GM23338 (cell line): ENCODE measurements at regions not wholly inside any gene's neighbourhood (a gene's known extent, or its start where the extent isn't known, plus 50 kb on each side); places are given as distances from the start of the nearest gene placed in this dataset.

ENCODE experiments used
- ATAC-seq: fragments of 200-7000 bp; cut with Tn5 transposase; 3 replicates; pipeline ENCODE4 v1.9.1; 2020
- DNase-seq: peaks from one replicate; pipeline ENCODE4 v3.0.0-alpha.2; 2015; ENCODE audit warnings: low spot score
- H2AFZ ChIP-seq: fragments of 200-600 bp; sonication (generic); 2 replicates; pipeline ENCODE4 v1.8.0; 2016; ENCODE audit warnings: antibody characterized with exemption, mild to moderate bottlenecking, moderate library complexity
- H3F3A ChIP-seq: fragments of 200-600 bp; sonication (generic); replicated peaks from 2 replicates; pipeline ENCODE4 v1.8.0; 2017; ENCODE audit warnings: antibody characterized with exemption, mixed run types, low read depth
- H3K27ac ChIP-seq: fragments of 200-600 bp; sonication (generic); 2 replicates; pipeline ENCODE4 v1.6.1; 2016; ENCODE audit warnings: low read depth
- H3K27me3 ChIP-seq: fragments of 200-600 bp; sonication (generic); 2 replicates; pipeline ENCODE4 v1.8.0; 2016; ENCODE audit warnings: mild to moderate bottlenecking, mixed run types, moderate library complexity; ENCODE audit not compliant: insufficient read depth
- H3K36me3 ChIP-seq: fragments of 200-600 bp; sonication (generic); 2 replicates; pipeline ENCODE4 v1.8.0; 2016; ENCODE audit warnings: mild to moderate bottlenecking; ENCODE audit not compliant: insufficient read depth
- H3K4me1 ChIP-seq: fragments of 200-600 bp; sonication (generic); 2 replicates; pipeline ENCODE4 v1.8.0; 2016; ENCODE audit warnings: mild to moderate bottlenecking, moderate library complexity; ENCODE audit not compliant: insufficient read depth
- H3K4me2 ChIP-seq: fragments of 200-600 bp; sonication (generic); 2 replicates; pipeline ENCODE4 v1.7.1; 2017; ENCODE audit warnings: mixed run types
- H3K4me3 ChIP-seq: fragments of 200-600 bp; sonication (generic); 2 replicates; pipeline ENCODE4 v1.6.1; 2016; ENCODE audit warnings: mixed run types
- H3K79me2 ChIP-seq: fragments of 200-600 bp; sonication (generic); replicated peaks from 2 replicates; pipeline ENCODE4 v1.8.0; 2017; ENCODE audit warnings: mild to moderate bottlenecking; ENCODE audit not compliant: insufficient read depth
- H3K9me2 ChIP-seq: fragments of 200-600 bp; sonication (generic); 2 replicates; pipeline ENCODE4 v1.8.0; 2017; ENCODE audit not compliant: insufficient read depth
- H4K20me1 ChIP-seq: fragments of 200-600 bp; sonication (generic); replicated peaks from 2 replicates; pipeline ENCODE4 v1.8.0; 2017; ENCODE audit warnings: mild to moderate bottlenecking; ENCODE audit not compliant: insufficient read depth
- H3K27ac Mint-ChIP-seq: 2 replicates; pipeline ENCODE4 v1.8.0; 2020; ENCODE audit warnings: inconsistent platforms, mild to moderate bottlenecking, moderate library complexity, mixed read lengths
- H3K27me3 Mint-ChIP-seq: 3 replicates; pipeline ENCODE4 v1.8.0; 2022; ENCODE audit warnings: low read depth, mild to moderate bottlenecking, moderate library complexity, mixed read lengths, inconsistent platforms; ENCODE audit not compliant: insufficient read depth, poor library complexity
- H3K36me3 Mint-ChIP-seq: 3 replicates; pipeline ENCODE4 v1.8.0; 2021; ENCODE audit warnings: low read depth, mild to moderate bottlenecking, inconsistent platforms, moderate library complexity, mixed read lengths
- H3K4me1 Mint-ChIP-seq: 3 replicates; pipeline ENCODE4 v1.8.0; 2020; ENCODE audit warnings: mild to moderate bottlenecking, inconsistent platforms, mixed read lengths
- H3K4me3 Mint-ChIP-seq: 3 replicates; pipeline ENCODE4 v1.8.0; 2021; ENCODE audit warnings: moderate library complexity, mild to moderate bottlenecking, inconsistent platforms, mixed read lengths
- H3K9me3 Mint-ChIP-seq: 3 replicates; pipeline ENCODE4 v1.8.0; 2020; ENCODE audit warnings: moderate library complexity, mild to moderate bottlenecking, inconsistent platforms, mixed read lengths
- ETS1 ChIP-seq: IDR thresholded peaks from 2 replicates; pipeline ENCODE4 v1.6.1; 2016; ENCODE audit warnings: antibody characterized with exemption
- POLR2AphosphoS5 ChIP-seq: IDR thresholded peaks from 2 replicates; pipeline ENCODE4 v1.6.1; 2016; ENCODE audit warnings: antibody characterized with exemption, low read depth
- ZNF114 ChIP-seq: fragments of 250-450 bp; sonication (Bioruptor Pico); IDR thresholded peaks from 2 replicates; pipeline ENCODE4 v1.5.0; 2020; ENCODE audit warnings: mild to moderate bottlenecking, moderate library complexity
- ZNF331 ChIP-seq: fragments of 250-450 bp; sonication (Bioruptor Pico); IDR thresholded peaks from 2 replicates; pipeline ENCODE4 v1.5.0; 2020; ENCODE audit warnings: low read depth, mild to moderate bottlenecking, moderate library complexity
- ZNF462 ChIP-seq: fragments of 250-450 bp; sonication (Bioruptor Pico); IDR thresholded peaks from 2 replicates; pipeline ENCODE4 v1.5.0; 2020; ENCODE audit warnings: mild to moderate bottlenecking, moderate library complexity
- TF ChIP-seq, protein P1 (sequence below): IDR thresholded peaks from one replicate; pipeline ENCODE4 v1.6.1; 2018; ENCODE audit warnings: antibody characterized with exemption; ENCODE audit not compliant: unreplicated experiment

GRCh38 chr6:148143771-148144170 lies 198.9 kb upstream of the SASH1 start:
- Histone ChIP-seq H3K4me3 (no peak overlapping the region), H2AFZ (no peak overlapping the region), H3K36me3 (no peaks in the 10 kb centered on the region), H3K27me3 (no peaks in the 10 kb centered on the region), H3K4me2 (no peak overlapping the region), H3K9me2 (no peaks in the 10 kb centered on the region), H3K27ac (no peak overlapping the region), H3K79me2 (no peaks in the 10 kb centered on the region), H4K20me1 (no peaks in the 10 kb centered on the region), H3F3A (no peaks in the 10 kb centered on the region), H3K4me1 (no peaks in the 10 kb centered on the region)
- ATAC-seq (no peak), DNase-seq (no peak)
- TF ChIP-seq ZNF331 (CRISPR knock-in tag) (no peak), POLR2AphosphoS5 (no peak), ZNF462 (no peak), ZNF114 (CRISPR knock-in tag) (no peak), ETS1 (no peak)
- TF ChIP-seq, protein P1, sequence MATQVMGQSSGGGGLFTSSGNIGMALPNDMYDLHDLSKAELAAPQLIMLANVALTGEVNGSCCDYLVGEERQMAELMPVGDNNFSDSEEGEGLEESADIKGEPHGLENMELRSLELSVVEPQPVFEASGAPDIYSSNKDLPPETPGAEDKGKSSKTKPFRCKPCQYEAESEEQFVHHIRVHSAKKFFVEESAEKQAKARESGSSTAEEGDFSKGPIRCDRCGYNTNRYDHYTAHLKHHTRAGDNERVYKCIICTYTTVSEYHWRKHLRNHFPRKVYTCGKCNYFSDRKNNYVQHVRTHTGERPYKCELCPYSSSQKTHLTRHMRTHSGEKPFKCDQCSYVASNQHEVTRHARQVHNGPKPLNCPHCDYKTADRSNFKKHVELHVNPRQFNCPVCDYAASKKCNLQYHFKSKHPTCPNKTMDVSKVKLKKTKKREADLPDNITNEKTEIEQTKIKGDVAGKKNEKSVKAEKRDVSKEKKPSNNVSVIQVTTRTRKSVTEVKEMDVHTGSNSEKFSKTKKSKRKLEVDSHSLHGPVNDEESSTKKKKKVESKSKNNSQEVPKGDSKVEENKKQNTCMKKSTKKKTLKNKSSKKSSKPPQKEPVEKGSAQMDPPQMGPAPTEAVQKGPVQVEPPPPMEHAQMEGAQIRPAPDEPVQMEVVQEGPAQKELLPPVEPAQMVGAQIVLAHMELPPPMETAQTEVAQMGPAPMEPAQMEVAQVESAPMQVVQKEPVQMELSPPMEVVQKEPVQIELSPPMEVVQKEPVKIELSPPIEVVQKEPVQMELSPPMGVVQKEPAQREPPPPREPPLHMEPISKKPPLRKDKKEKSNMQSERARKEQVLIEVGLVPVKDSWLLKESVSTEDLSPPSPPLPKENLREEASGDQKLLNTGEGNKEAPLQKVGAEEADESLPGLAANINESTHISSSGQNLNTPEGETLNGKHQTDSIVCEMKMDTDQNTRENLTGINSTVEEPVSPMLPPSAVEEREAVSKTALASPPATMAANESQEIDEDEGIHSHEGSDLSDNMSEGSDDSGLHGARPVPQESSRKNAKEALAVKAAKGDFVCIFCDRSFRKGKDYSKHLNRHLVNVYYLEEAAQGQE, result no peak
- Mint-ChIP-seq H3K4me1 (peaks cover 3% of the 10 kb centered on the region; the same call in 2 of the 3 replicates), H3K36me3 (no peaks in the 10 kb centered on the region), H3K27ac (no peak overlapping the region), H3K9me3 (no peaks in the 10 kb centered on the region), H3K4me3 (no peak overlapping the region), H3K27me3 (peaks cover 7% of the 10 kb centered on the region)
